Stomach (tissue), 8 donors: ENCODE measurements at regions not wholly inside any gene's neighbourhood (a gene's known extent, or its start where the extent isn't known, plus 50 kb on each side); places are given as distances from the start of the nearest gene placed in this dataset.

Source experiments
- DNase-seq, 2 donors: peaks; one replicate each; pipeline versions ENCODE4 v3.0.0 to v3.0.0-alpha.2; 2013 to 2019
- H3K27ac ChIP-seq, 5 donors: fragments of 200-600 bp in 4 of 5; sonication (generic) in 4 of 5; one replicate each; pipeline ENCODE4 v1.5.1; 2013 to 2019; ENCODE audit warnings: mild to moderate bottlenecking in 1 of 5, moderate library complexity in 1 of 5
- H3K27me3 ChIP-seq, 3 donors: fragments of 200-600 bp; sonication (generic); one replicate each; pipeline ENCODE4 v1.5.1; 2017 to 2019; ENCODE audit warnings: mixed run types in 1 of 3
- H3K36me3 ChIP-seq, 4 donors: fragments of 200-600 bp; sonication (generic); 1 replicate in 3 of 4; 2 replicates in 1 of 4; pipeline ENCODE4 v1.5.1; 2016 to 2019
- H3K4me1 ChIP-seq, 4 donors: fragments of 200-600 bp; sonication (generic); one replicate each; pipeline ENCODE4 v1.5.1; 2016 to 2019
- H3K4me3 ChIP-seq, 4 donors: fragments of 200-600 bp; sonication (generic) in 3 of 4; one replicate each; pipeline ENCODE4 v1.5.1; 2016 to 2019; ENCODE audit warnings: mild to moderate bottlenecking in 1 of 4
- H3K9me3 ChIP-seq, 4 donors: fragments of 200-600 bp; sonication (generic); one replicate each; pipeline ENCODE4 v1.5.1; 2016 to 2019
- EP300 ChIP-seq: sonication (generic); formaldehyde crosslinking; IDR thresholded peaks from one replicate; pipeline ENCODE4 v1.6.1; 2017; ENCODE audit warnings: antibody characterized with exemption
- POLR2A ChIP-seq, 4 donors: fragments of 450-650 bp; IDR thresholded peaks; one replicate each; pipeline ENCODE4 v1.6.1; 2016; ENCODE audit warnings: antibody characterized with exemption in 4 of 4, control low read depth in 2 of 4, mild to moderate bottlenecking in 1 of 4, moderate library complexity in 1 of 4
- POLR2AphosphoS5 ChIP-seq, 3 donors: sonication (generic); formaldehyde crosslinking; IDR thresholded peaks; one replicate each; pipeline ENCODE4 v1.6.1; 2016; ENCODE audit warnings: antibody characterized with exemption in 3 of 3
- WGBS, 5 donors: extraction: QIAGEN DNeasy Blood & Tissue Kit in 3 of 5; methylation state at CpG; one replicate each; pipeline versions ENCODE4 v1.1.5 to v1.1.7; 2013 to 2018; 5-methylcytosine and 5-hydroxymethylcytosine counted together
- intact Hi-C: fragments of 100-400 bp; cut with DNase I; formaldehyde crosslinking; loops from one replicate; pipeline ENCODE4 v1.15.1; 2023; ENCODE audit warnings: low total_unique reads
- TF ChIP-seq, protein P1 (sequence below), 7 experiments: fragments of 450-650 bp in 4 of 7; fragments of 200-600 bp in 3 of 7; sonication (generic) in 3 of 7; IDR thresholded peaks; one replicate each; pipeline ENCODE4 v1.5.1; 2016 to 2019; ENCODE audit warnings: antibody characterized with exemption in 7 of 7, control low read depth in 2 of 7, mild to moderate bottlenecking in 1 of 7
- donor health status: healthy with polysubstance abuse.
- donor health status: Bipolar disorder and iron deficiency.
- donor health status: healthy.

- no peak for DNase-seq
- TF ChIP-seq EP300 (no peak), POLR2AphosphoS5 (IDR thresholded peaks at IDR 0.05) (no peak)
- WGBS, 5 donors = 76 to 95% (median 82%) methylated on average over 1 of the region's 1 CpG
Measured at GRCh38 chr2:4012197-4012596, 308.8 kb downstream of the DCDC2C start.

DNA sequence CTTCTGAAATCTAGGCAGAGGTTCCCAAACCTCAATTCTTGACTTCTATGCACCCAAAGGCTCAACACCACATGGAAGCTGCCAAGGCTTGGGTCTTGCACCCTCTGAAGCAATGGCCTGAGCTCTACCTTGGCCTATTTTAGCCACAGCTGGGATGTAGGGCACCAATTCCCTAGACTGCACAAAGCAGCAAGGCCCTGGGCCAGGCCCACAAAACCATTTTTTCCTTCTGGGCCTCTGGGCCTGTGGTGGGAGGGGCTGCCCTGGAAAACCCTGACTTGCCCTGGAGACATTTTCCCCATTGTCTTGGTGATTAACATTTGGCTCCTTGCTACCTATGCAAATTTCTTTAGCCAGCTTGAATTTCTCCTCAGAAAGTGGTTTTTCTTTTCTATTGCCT is 315.2 kb downstream of the DCDC2C start:
- Histone ChIP-seq H3K36me3 (no peaks in the 10 kb centered on the region), H3K27me3 (no peaks in the 10 kb centered on the region), H3K9me3 (peaks cover 0 to 19% (median 12%) of the 10 kb centered on the region in 4 donors), H3K27ac (no peak overlapping the region), H3K4me1 (peaks cover 0 to 13% (median 0%) of the 10 kb centered on the region in 4 donors), H3K4me3 (no peak overlapping the region)
- intact Hi-C loops = no loop called here
- TF ChIP-seq POLR2A (IDR thresholded peaks at IDR 0.05) (no peak), POLR2AphosphoS5 (IDR thresholded peaks at IDR 0.05) (no peak), EP300 (no peak)
- TF ChIP-seq, protein P1, sequence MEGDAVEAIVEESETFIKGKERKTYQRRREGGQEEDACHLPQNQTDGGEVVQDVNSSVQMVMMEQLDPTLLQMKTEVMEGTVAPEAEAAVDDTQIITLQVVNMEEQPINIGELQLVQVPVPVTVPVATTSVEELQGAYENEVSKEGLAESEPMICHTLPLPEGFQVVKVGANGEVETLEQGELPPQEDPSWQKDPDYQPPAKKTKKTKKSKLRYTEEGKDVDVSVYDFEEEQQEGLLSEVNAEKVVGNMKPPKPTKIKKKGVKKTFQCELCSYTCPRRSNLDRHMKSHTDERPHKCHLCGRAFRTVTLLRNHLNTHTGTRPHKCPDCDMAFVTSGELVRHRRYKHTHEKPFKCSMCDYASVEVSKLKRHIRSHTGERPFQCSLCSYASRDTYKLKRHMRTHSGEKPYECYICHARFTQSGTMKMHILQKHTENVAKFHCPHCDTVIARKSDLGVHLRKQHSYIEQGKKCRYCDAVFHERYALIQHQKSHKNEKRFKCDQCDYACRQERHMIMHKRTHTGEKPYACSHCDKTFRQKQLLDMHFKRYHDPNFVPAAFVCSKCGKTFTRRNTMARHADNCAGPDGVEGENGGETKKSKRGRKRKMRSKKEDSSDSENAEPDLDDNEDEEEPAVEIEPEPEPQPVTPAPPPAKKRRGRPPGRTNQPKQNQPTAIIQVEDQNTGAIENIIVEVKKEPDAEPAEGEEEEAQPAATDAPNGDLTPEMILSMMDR (IDR thresholded peaks at IDR 0.05) = no peak
- no peak for DNase-seq

More at GRCh38 chr2:4012197-4012596, 308.8 kb downstream of the DCDC2C start:
- H3K9me3 ChIP-seq = peaks cover 0 to 25% (median 4%) of the 10 kb centered on the region in 4 donors
- no peaks in the 10 kb centered on the region for H3K27me3 ChIP-seq
- no peak overlapping the region for H3K4me3 ChIP-seq
- intact Hi-C loops = no loop called here
- H3K36me3 ChIP-seq = no peaks in the 10 kb centered on the region
- H3K27ac ChIP-seq = no peak overlapping the region
- no peaks in the 10 kb centered on the region for H3K4me1 ChIP-seq

DNA sequence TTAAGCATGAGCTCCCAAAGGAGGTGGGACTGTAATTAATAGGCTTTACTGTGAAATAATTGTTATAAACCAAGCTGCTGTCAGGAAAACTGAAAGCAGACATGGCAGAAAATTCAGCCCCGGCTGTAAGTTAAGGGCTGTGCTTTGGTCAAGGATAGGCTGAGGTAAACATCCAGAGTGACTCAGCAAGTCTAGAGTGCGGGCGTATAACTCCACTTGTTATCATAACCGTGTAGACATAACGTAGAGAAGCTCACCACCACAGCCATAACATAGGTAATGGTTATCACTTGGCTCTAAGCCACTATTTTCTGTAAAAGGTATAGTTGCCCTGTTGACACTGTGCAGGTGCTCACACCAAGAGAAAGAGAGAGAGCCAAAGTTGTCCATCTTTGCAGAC is 316.8 kb downstream of the DCDC2C start:
- Histone ChIP-seq H3K9me3 (peaks cover 0 to 19% (median 11%) of the 10 kb centered on the region in 4 donors), H3K27ac (no peak overlapping the region), H3K4me1 (peaks cover 0 to 13% (median 0%) of the 10 kb centered on the region in 4 donors), H3K36me3 (no peaks in the 10 kb centered on the region), H3K27me3 (no peaks in the 10 kb centered on the region), H3K4me3 (no peak overlapping the region)
- TF ChIP-seq, protein P1 (IDR thresholded peaks at IDR 0.05) = no peak
- TF ChIP-seq POLR2AphosphoS5 (IDR thresholded peaks at IDR 0.05) = no peak
- no peak for TF ChIP-seq POLR2A (IDR thresholded peaks at IDR 0.05)
- TF ChIP-seq EP300 = no peak
- 24 to 57% (median 40%) methylated on average over 5 of the region's 5 CpGs for WGBS, 5 donors
- peak in 1 of 2 donors; percentile 23 for DNase-seq
- intact Hi-C loops = no loop called here

DNA sequence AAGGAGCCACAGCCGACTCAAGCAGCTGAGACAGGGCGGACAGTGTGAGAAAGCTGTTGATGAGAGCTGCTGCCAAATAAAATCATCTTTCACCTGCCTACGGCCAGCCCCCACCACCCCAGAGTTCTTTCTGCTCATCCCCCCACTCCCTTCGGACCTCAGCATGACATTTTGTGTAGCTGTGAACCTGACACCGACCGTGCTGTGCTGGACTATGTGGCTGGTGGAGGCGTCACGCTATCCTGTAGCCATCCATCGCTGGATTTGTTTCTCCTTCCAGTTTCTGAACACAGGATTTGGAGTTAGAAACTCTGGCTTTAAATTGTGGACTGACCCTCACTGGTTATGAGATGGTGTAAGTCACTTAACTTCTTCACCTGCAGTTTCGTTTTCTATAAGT is 317.3 kb downstream of the DCDC2C start:
- no peak overlapping the region for H3K4me3 ChIP-seq
- peaks cover 0 to 19% (median 9%) of the 10 kb centered on the region in 4 donors for H3K9me3 ChIP-seq
- DNase-seq = no peak
- peaks cover 0 to 13% (median 0%) of the 10 kb centered on the region in 4 donors for H3K4me1 ChIP-seq
- intact Hi-C loops = no loop called here
- no peaks in the 10 kb centered on the region for H3K36me3 ChIP-seq
- H3K27ac ChIP-seq = no peak overlapping the region
- H3K27me3 ChIP-seq = no peaks in the 10 kb centered on the region
- WGBS, 5 donors = 78 to 84% (median 83%) methylated on average over 10 of the region's 10 CpGs
- TF ChIP-seq, protein P1 (IDR thresholded peaks at IDR 0.05) = no peak
- TF ChIP-seq EP300 (no peak), POLR2AphosphoS5 (IDR thresholded peaks at IDR 0.05) (no peak), POLR2A (IDR thresholded peaks at IDR 0.05) (no peak)

DNA sequence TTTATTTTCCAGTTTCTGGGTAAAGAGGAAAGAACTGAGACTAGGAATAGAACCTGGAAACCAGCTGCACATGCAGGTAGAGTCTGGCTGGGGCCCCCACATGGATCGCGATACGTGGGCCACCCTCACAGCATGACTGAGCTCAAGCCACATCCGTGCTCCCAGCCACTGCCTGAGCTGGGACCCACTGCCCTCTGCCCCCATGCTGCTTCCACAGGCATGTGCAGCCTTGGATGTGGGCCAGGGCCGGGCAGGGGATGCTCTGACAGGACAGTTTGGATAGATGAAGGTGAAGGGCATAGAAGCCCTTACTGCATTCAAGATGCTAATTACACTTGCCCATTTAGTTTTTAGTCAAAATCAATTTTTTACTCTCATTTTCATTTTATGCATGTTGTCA is 321.2 kb downstream of the DCDC2C start:
- no peaks in the 10 kb centered on the region for H3K36me3 ChIP-seq
- H3K9me3 ChIP-seq = no peaks in the 10 kb centered on the region
- WGBS, 5 donors = 77 to 87% (median 83%) methylated on average over 4 to 5 of the region's 5 CpGs
- intact Hi-C loops = no loop called here
- H3K27me3 ChIP-seq = no peaks in the 10 kb centered on the region
- TF ChIP-seq POLR2A (IDR thresholded peaks at IDR 0.05) (no peak), EP300 (no peak), POLR2AphosphoS5 (IDR thresholded peaks at IDR 0.05) (no peak)
- TF ChIP-seq, protein P1 (IDR thresholded peaks at IDR 0.05) = no peak
- H3K27ac ChIP-seq = no peak overlapping the region
- H3K4me1 ChIP-seq = peaks cover 0 to 10% (median 0%) of the 10 kb centered on the region in 4 donors
- no peak overlapping the region for H3K4me3 ChIP-seq
- no peak for DNase-seq
